Mesothelial cell of epicardium (in vitro differentiated cells): ENCODE measurements at regions not wholly inside any gene's neighbourhood (a gene's known extent, or its start where the extent isn't known, plus 50 kb on each side); places are given as distances from the start of the nearest gene placed in this dataset.

Source experiments
- DNase-seq, 2 experiments: peaks; one replicate each; pipeline ENCODE4 v3.0.0; 2021; ENCODE audit warnings: low spot score in 2 of 2; ENCODE audit not compliant: unreplicated experiment in 2 of 2
- H3K27ac Mint-ChIP-seq: 2 replicates; pipeline ENCODE4 v1.8.0; 2021; ENCODE audit warnings: mixed read lengths
- H3K27me3 Mint-ChIP-seq: 2 replicates; pipeline ENCODE4 v1.8.0; 2021; ENCODE audit warnings: low read depth, mixed read lengths
- H3K36me3 Mint-ChIP-seq: 2 replicates; pipeline ENCODE4 v1.8.0; 2021; ENCODE audit warnings: mixed read lengths
- H3K4me1 Mint-ChIP-seq: 2 replicates; pipeline ENCODE4 v1.8.0; 2021; ENCODE audit warnings: mixed read lengths
- H3K4me3 Mint-ChIP-seq: 2 replicates; pipeline ENCODE4 v1.8.0; 2021; ENCODE audit warnings: mild to moderate bottlenecking, moderate library complexity, mixed read lengths
- H3K9me3 Mint-ChIP-seq: 2 replicates; pipeline ENCODE4 v1.8.0; 2021; ENCODE audit warnings: mixed read lengths
- TF ChIP-seq, protein P1 (sequence below): fragments of 200-600 bp; sonication (generic); IDR thresholded peaks from one replicate; pipeline ENCODE4 v1.5.0; 2021; ENCODE audit warnings: antibody characterized with exemption; ENCODE audit not compliant: unreplicated experiment

DNA sequence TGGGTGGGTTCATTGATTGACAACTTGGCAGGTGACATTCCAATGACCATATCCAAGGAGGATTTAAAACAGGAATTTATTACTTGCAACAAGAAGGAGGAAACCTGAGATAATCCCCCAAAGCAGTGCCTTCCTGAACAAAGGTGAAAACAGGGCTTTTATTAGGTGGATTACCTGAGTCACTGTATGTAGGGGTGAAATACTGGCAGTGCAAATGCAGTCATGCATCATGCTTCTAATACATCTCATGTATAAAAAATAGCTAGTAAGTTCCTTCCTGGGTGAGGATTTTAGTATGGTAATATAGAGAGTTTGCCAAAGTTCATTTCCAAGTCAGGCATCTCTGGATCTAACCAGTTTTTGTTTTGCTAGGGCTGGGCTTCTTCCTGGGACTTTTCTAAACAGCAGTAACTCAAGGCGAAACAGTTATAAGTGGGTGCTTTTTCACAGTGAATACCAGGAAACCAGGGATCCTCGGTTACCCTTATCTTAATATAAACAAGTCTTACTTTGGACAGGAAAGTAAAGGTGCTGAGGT lies 583.4 kb upstream of the LRRTM1 start:
- peak overlapping the region; percentile 51 for H3K27ac Mint-ChIP-seq
- DNase-seq = no peak
- H3K36me3 Mint-ChIP-seq = no peaks in the 10 kb centered on the region
- H3K27me3 Mint-ChIP-seq = no peaks in the 10 kb centered on the region
- H3K9me3 Mint-ChIP-seq = no peaks in the 10 kb centered on the region
- TF ChIP-seq, protein P1, sequence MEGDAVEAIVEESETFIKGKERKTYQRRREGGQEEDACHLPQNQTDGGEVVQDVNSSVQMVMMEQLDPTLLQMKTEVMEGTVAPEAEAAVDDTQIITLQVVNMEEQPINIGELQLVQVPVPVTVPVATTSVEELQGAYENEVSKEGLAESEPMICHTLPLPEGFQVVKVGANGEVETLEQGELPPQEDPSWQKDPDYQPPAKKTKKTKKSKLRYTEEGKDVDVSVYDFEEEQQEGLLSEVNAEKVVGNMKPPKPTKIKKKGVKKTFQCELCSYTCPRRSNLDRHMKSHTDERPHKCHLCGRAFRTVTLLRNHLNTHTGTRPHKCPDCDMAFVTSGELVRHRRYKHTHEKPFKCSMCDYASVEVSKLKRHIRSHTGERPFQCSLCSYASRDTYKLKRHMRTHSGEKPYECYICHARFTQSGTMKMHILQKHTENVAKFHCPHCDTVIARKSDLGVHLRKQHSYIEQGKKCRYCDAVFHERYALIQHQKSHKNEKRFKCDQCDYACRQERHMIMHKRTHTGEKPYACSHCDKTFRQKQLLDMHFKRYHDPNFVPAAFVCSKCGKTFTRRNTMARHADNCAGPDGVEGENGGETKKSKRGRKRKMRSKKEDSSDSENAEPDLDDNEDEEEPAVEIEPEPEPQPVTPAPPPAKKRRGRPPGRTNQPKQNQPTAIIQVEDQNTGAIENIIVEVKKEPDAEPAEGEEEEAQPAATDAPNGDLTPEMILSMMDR = no peak
- no peak overlapping the region for H3K4me3 Mint-ChIP-seq
- peaks cover 21% of the 10 kb centered on the region for H3K4me1 Mint-ChIP-seq

DNA sequence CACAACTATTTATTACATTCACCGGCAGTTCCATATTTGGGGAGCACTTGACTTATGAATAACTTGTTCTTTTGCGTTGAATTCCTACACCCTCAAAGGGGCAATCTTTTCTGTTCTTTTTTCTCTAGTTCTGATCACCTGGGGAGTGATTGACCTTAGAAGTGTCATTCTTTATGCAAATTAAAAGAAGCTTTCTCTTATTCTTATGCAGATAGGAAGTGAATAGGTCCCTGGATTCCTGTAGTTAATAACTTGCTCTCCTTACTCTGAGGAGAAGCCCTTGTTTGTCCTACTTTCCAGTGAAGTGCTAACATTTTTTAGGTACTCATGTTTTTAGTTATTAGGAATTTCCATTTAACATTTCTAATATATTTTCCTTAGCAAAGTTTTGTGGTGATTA lies 569.8 kb upstream of the LRRTM1 start:
- H3K4me3 Mint-ChIP-seq = no peak overlapping the region
- H3K4me1 Mint-ChIP-seq = peaks cover under 1% of the 10 kb centered on the region
- TF ChIP-seq, protein P1 = no peak
- H3K27me3 Mint-ChIP-seq = peaks cover 3% of the 10 kb centered on the region
- H3K27ac Mint-ChIP-seq = no peak overlapping the region
- no peaks in the 10 kb centered on the region for H3K36me3 Mint-ChIP-seq
- H3K9me3 Mint-ChIP-seq = no peaks in the 10 kb centered on the region
- DNase-seq = no peak

DNA sequence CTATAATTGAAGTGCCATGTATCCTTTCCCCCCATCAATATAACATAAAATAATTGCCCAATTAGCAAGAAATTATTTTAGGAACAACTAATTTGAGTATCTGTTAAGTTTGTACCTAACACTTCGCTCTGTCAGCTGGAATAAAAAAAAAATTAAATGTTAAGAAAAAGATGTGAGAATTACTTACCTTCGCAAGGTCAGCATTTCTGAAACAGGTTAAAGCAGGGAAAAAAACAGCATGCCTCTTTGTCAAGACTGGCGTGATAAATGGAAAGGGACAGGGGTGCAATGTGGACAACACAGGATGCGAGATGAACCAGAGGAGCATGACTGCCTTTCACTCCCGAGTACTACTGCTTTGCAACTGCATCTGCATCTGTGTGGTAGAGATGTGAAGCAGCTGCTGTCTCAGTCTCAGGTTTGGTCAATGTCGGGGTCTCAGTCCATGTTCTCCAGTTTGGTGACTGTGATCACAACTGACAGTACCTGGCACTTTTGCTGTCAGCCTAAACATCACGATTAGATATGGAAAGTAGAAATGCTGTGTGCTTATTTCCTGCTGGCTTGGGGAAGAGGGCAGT lies 565.4 kb upstream of the LRRTM1 start:
- Mint-ChIP-seq H3K4me1 (peaks cover 7% of the 10 kb centered on the region), H3K27ac (no peak overlapping the region), H3K9me3 (peaks cover 12% of the 10 kb centered on the region), H3K4me3 (no peak overlapping the region), H3K27me3 (peaks cover 3% of the 10 kb centered on the region), H3K36me3 (no peaks in the 10 kb centered on the region)
- DNase-seq = no peak
- TF ChIP-seq, protein P1 = no peak

DNA sequence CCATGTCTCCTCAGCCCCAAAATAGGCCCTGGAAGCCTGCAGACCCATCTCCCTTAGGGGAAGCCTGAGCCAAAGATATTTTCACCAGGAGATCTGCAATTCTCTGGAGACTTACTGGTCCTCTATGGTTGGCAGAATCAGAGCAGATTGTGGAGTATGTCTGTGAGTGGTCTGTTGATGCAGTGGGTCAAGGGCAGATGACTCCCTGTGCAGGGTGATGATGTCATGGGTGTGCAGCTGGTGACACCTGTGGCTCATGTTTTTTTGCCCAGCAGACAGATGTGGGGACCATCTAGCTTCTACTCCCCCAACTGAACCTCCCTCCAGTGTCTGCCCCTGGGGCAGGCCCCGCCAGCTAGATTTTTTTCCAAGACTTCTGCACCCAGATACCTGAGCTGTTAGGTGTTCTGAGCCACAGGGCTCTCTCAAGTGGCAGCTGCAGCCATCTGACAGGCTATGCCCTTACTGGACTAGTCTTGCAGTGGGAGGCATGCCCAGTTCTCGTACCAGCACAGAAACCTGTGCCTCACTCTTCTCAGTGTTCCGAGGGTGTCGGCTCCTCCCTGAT lies 558.7 kb upstream of the LRRTM1 start:
- no peak for DNase-seq
- Mint-ChIP-seq H3K9me3 (peaks cover 12% of the 10 kb centered on the region), H3K4me1 (peaks cover 13% of the 10 kb centered on the region), H3K27ac (no peak overlapping the region), H3K4me3 (no peak overlapping the region), H3K36me3 (no peaks in the 10 kb centered on the region), H3K27me3 (no peaks in the 10 kb centered on the region)
- TF ChIP-seq, protein P1 = no peak

DNA sequence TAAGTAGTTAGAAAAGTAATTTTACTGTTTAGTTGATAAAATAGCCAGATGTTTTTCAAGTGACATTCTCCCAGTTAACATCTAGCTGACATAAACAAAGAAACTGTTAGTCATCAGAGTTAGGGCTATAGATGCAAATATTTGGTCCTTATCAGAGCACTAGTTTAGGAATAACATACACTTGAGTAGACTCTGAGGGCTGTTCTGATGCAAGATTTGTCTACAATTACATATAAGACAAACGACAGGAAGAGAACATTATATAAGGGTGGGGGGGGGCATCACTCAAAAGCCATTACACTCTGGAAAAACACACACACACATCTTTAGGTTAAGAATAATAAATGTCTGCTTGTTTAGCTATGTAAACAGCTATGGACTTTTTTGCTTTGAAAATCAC lies 554.4 kb upstream of the LRRTM1 start:
- TF ChIP-seq, protein P1 = no peak
- H3K36me3 Mint-ChIP-seq = no peaks in the 10 kb centered on the region
- no peak for DNase-seq
- H3K4me3 Mint-ChIP-seq = no peak overlapping the region
- no peak overlapping the region for H3K27ac Mint-ChIP-seq
- no peaks in the 10 kb centered on the region for H3K27me3 Mint-ChIP-seq
- no peaks in the 10 kb centered on the region for H3K9me3 Mint-ChIP-seq
- peaks cover 4% of the 10 kb centered on the region for H3K4me1 Mint-ChIP-seq
